H7 (cell line): ENCODE measurements at regions not wholly inside any gene's neighbourhood (a gene's known extent, or its start where the extent isn't known, plus 50 kb on each side); places are given as distances from the start of the nearest gene placed in this dataset.

Experiments
- DNase-seq: peaks from one replicate; pipeline ENCODE4 v3.0.0; 2012
- H3K27me3 ChIP-seq: 2 replicates; pipeline ENCODE4 v1.6.0; 2011; ENCODE audit warnings: mild to moderate bottlenecking, low read length; ENCODE audit not compliant: control insufficient read depth, insufficient read depth
- H3K36me3 ChIP-seq: replicated peaks from 2 replicates; pipeline ENCODE4 v1.5.1; 2011; ENCODE audit warnings: low read length; ENCODE audit not compliant: control insufficient read depth, insufficient read depth
- H3K4me3 ChIP-seq: 2 replicates; pipeline ENCODE4 v1.5.1; 2011; ENCODE audit warnings: low read depth, mild to moderate bottlenecking, control low read depth, low read length, moderate library complexity; ENCODE audit not compliant: insufficient read depth

DNA sequence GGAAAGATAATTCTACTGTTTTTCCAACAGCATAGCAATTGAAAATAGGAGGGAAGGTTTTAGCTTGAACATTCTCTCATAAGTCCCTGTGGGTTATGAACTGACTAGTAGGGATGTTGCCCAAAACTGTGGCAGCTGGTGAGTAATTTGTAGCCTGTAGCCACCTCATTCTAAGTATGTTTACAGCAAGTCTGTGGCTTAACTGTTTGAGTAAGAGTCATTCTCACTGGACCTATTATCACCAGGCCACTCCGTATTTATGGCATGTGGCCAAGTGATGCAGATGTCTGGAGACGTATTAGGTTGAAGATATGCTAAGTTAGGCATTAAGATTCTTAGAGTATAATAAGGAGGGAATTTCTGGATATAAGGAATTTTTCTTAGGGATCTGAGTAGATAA, 458.3 kb downstream of the ETNK1 start:
- H3K36me3 ChIP-seq = no peaks in the 10 kb centered on the region
- H3K27me3 ChIP-seq = no peaks in the 10 kb centered on the region
- DNase-seq = no peak
- no peak overlapping the region for H3K4me3 ChIP-seq

DNA sequence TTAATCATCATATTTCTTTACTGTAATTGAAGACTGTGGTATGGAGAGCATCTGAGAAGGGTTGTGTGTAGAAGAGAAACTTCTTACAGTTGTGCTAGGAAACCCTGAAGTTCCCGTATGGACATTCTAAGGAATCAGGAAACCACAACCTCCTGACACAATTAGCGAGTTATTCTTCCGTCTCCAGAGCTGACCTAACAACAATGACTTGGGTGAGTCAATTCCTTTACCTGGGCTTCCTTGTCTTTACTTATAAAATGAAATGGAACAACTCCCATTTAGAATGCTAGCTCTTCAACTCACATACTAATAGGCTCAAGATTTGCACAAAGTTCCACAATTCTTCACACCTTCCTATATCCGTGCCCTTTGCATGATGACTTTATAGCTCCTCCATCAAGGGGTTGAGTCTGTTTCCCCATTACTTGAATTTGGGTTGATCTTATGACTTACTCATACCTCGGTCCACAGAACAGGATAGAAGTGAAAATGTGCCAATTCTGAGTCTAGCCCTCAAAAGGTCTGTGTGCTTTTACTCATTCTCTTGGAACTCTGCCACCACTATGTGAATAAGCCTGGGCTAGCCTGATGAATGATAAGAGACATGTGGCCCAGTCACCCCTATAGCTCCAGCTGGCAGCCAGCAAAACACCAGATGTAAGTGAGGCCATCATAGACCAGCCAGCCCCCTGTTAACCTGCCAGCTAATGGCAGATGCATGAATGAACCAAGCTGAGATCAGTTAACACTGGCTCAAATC, 459.4 kb downstream of the ETNK1 start:
- Histone ChIP-seq H3K27me3 (no peaks in the 10 kb centered on the region), H3K4me3 (no peak overlapping the region), H3K36me3 (no peaks in the 10 kb centered on the region)
- no peak for DNase-seq

DNA sequence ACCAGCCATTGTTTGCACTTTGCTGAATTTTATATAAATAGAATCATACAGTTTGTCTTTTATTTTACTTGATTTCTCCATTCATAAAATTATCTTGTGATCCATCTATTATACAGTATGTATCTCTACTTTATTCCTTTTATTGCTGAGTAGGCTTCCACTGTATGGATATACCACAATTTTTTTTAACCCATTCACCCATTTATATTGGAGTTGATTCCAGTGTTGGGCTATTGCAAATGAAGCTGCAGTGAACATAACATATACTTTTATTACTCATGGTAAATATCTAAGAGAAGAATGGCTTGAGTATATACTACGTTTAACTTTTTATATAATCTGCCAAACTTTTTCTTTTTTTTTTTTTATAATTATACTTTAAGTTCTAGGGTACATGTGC, 463.6 kb downstream of the ETNK1 start:
- H3K27me3 ChIP-seq = no peaks in the 10 kb centered on the region
- no peak for DNase-seq
- no peaks in the 10 kb centered on the region for H3K36me3 ChIP-seq
- H3K4me3 ChIP-seq = no peak overlapping the region

DNA sequence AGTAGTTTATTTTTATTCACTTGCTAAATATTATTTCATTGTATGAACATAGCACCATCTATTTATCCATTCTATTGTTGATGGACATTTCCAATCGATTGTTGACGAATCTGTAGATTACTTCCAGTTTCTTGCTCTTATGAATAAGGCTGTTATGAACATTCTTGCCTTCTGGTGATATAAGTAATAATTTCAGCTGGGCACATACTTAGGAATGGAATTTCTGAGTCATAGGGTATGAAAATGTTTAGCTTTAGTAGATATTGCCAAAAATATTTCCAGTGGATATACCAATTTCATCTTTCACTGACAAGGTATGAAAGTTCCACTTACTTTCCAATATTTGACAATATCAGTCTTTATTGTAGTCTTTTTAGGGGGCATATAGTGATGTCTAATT, 468.5 kb downstream of the ETNK1 start:
- Histone ChIP-seq H3K4me3 (no peak overlapping the region), H3K36me3 (no peaks in the 10 kb centered on the region), H3K27me3 (no peaks in the 10 kb centered on the region)
- no peak for DNase-seq

DNA sequence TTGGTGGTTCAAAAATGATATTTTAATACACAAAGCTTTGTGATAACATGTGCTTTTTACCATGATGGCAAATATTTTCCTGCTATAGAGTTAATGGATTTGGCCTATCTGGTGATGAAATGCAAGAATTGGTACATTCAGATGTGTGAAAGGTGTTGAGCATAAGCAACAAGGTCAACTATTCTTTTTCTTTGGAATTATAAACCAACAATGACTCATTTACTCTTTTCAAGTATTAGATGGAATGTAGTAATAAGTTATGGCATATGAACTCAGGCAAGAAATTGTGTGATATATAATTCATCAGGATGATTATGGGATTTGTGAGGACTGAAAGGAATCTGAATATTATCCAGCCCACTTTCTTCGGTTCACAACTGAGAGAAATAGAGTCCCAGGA, 471.4 kb downstream of the ETNK1 start:
- H3K27me3 ChIP-seq = no peaks in the 10 kb centered on the region
- H3K36me3 ChIP-seq = no peaks in the 10 kb centered on the region
- no peak for DNase-seq
- H3K4me3 ChIP-seq = no peak overlapping the region

DNA sequence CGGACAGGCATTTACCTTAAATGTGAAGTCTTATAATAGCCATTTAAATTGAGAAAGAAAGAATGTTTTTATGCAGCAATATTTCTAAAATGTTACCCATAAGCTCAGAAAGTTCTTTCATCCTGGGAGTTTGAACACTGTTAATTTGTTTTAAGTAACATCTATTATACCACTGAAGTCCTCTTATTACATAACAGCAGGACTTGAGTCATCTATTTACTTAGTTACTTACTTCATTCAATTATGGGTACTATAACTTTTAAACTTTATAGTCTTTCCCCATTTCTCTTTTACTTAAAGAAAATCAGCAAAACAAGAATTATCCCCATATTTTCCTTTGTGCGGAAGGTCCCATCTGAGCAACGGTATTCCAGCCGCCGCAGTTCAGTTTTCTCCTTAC, 473.1 kb downstream of the ETNK1 start:
- Histone ChIP-seq H3K36me3 (no peaks in the 10 kb centered on the region), H3K4me3 (no peak overlapping the region), H3K27me3 (no peaks in the 10 kb centered on the region)
- DNase-seq = no peak

DNA sequence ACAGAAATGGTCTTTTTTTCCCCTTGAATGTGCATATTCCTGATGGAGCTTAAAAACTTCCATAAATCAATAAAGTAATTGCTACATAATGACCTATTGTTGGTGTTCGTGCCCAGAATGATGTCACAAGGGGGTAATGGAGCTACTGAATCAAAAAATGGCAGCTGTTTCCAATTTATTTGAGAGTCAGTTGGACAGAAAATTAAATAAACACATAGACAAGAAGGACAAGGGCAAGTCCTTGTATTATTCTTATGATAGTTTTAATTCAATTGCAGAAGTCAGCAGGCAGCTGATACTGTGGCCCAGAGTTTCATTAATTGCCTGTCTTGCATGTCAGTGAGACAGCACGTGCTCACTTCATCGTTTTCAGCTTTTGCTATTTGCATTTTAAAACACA, 473.5 kb downstream of the ETNK1 start:
- no peak for DNase-seq
- Histone ChIP-seq H3K4me3 (no peak overlapping the region), H3K36me3 (no peaks in the 10 kb centered on the region), H3K27me3 (no peaks in the 10 kb centered on the region)

DNA sequence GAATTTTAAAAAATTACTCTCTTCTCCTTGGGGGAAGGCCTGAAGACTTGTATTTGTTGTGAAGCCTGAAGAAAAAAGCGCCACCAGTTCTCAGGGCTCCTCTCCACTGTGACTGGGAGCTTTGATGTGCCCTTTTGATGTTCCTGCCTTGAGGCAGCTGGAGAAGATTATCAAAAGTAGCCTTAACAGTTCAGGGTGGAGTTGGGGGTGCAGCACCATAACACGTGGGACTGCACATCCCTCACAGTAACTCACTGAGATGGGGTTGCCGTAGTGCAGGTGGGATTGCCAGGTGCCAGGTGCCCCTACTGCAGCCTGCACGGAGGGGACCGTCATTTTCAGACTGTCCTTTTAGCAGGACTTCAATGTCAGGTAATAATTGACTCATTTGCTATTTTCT, 474.1 kb downstream of the ETNK1 start:
- no peak for DNase-seq
- H3K27me3 ChIP-seq = no peaks in the 10 kb centered on the region
- H3K4me3 ChIP-seq = no peak overlapping the region
- H3K36me3 ChIP-seq = no peaks in the 10 kb centered on the region

DNA sequence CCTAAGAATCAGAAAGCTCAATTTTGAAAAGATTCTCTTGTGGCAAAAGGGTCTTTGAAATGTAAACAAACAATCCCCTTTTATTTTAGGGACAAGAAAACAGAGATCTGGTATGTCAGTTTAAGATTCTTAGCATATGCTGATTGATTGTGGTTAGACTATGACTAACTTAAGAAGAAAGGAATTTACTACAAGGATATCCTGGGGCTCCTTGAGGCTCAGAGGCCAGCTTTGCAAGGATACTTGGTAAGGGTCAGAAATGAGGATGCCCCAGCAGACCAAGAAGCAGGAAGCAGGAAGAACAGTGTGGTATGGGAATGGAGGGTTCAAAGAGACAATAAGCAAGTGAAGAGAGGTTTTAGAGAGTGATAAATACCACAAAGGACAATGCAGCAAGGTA, 474.6 kb downstream of the ETNK1 start:
- no peak for DNase-seq
- H3K36me3 ChIP-seq = no peaks in the 10 kb centered on the region
- H3K4me3 ChIP-seq = no peak overlapping the region
- no peaks in the 10 kb centered on the region for H3K27me3 ChIP-seq

DNA sequence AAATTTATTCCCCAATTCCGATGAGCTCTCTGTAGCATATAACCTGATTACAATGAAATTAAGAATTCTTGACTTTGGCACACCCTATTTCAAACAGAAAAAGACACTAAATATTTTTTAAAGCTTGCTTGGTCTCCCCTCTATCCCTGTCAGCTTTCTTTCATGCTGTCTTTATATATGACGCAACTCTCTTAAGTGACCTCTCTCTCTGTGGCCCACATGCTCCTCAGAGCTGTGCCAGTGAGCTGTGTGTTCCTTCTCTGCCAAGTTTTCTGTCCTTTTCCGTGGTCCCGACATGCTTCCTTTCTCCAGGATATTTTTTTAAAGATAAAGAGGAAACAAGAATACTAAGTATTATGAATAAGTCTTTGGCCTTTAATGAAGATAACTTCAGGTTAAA, 484.0 kb downstream of the ETNK1 start:
- Histone ChIP-seq H3K27me3 (no peaks in the 10 kb centered on the region), H3K36me3 (no peaks in the 10 kb centered on the region), H3K4me3 (no peak overlapping the region)
- DNase-seq = no peak

DNA sequence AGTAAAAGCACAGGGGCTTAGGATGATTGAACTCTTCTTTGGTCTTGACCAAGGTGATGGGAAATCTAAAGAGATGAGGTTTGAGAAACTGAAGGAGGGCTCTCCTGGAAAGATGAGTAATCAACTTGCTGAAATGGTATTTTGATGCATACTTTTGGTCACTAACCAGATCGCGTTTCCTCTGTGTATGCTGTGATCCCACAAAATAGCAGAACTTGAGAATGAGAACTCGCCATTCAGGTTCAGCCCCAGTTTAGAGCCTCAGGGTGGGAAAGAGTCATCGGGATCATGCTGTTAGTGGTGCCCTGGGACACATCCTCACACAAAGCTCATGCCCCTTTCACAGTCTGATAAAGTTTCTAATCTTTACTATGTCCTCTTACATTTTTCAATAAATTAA, 488.8 kb downstream of the ETNK1 start:
- H3K4me3 ChIP-seq = no peak overlapping the region
- DNase-seq = no peak
- no peaks in the 10 kb centered on the region for H3K36me3 ChIP-seq
- no peaks in the 10 kb centered on the region for H3K27me3 ChIP-seq

DNA sequence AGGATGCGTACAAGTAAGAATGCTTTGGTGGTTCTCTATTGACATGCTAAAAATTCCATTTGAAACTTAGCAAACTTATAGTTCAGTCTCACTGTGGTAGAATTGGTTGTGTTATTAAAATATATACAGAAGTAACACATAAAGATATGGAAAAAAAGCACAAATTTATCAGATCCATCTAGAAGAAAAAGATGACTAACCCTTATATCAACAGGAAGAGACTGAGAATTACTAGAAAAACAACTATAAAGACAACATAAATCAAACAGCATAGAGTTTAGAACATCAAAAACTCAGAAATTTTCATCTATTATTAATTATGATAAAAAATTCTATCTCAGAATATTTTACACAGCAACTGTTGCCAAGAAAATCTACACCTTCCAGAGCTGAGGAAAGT, 491.0 kb downstream of the ETNK1 start:
- Histone ChIP-seq H3K36me3 (no peaks in the 10 kb centered on the region), H3K27me3 (no peaks in the 10 kb centered on the region)
- DNase-seq = no peak

DNA sequence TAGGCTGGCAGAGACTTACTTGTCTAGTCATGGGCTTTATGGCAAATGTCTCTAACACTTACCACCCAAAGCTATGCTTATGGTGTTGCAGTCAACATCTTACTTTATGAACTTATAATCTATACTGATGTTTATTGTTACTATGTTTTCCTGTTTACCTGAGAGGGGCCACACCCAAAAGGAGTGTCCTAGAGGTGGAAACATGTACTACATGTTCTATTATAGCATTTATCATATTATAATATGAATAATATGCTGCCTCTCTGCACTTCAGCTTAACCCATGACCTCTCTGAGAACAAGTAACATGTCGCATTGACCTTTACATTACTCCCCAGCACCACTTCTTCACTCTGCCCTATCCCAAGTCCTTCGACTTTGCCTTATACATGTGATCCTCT, 501.8 kb downstream of the ETNK1 start:
- no peaks in the 10 kb centered on the region for H3K27me3 ChIP-seq
- no peak overlapping the region for H3K4me3 ChIP-seq
- no peaks in the 10 kb centered on the region for H3K36me3 ChIP-seq
- no peak for DNase-seq

More for the DNA sequence above, 491.0 kb downstream of the ETNK1 start:
- H3K4me3 ChIP-seq = no peak overlapping the region

DNA sequence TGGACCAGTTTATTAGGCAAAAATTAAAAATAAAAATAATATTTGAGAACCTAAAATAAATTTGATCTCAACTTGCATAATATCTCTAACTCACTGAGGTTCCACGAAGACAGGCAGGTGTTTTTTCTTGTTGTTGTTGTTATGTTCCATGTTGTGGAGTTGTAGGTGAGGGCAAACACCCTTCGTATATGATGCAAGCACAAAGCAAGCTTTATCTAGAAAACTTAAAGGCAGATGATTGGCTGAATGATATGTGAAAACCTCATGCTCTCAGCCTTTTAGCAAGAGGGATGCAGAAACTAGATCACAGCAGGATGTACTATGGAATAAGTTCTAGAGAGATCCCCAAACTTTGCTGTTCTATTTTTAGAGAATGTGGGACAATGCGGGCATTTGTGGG, 502.7 kb downstream of the ETNK1 start:
- Histone ChIP-seq H3K27me3 (no peaks in the 10 kb centered on the region), H3K36me3 (no peaks in the 10 kb centered on the region), H3K4me3 (no peak overlapping the region)
- no peak for DNase-seq

DNA sequence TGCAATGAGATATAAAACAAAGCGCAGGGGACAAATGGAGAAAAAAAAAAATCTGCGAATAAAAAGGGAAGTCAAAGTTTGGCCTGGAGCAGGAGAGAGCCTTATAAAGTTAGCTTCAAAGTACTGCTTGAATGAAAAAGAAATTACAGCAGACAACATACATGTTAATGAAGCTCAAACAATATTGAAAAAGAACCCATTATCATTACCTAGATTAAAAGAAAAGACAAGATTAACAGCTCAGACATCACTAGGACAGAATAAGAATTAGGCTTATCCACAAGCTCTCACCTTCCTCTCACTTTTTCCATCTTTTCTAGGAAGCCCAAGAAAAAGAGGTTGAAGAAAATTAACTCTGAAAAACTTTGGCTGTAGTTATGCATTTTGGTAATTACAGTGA, 503.5 kb downstream of the ETNK1 start:
- H3K4me3 ChIP-seq = no peak overlapping the region
- H3K36me3 ChIP-seq = no peaks in the 10 kb centered on the region
- H3K27me3 ChIP-seq = no peaks in the 10 kb centered on the region
- DNase-seq = no peak

DNA sequence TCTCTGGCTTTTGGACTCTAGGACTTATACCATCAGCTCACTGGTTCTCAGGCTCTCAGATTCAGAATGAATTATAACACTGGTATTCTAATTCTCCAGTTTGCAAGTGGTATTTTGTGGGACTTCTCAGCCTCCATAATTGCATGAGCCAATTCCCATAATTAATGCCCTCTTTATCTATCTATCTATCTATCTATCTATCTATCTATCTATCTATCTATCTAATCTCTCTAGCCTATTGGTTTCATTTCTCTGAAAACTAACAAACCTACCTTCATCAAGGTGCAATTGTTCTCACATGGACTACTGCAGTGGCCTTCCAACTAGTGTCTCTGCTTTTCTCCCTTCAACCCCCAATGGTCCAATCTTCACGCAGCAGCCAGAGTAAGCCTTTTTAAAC, 507.4 kb downstream of the ETNK1 start:
- Histone ChIP-seq H3K27me3 (no peaks in the 10 kb centered on the region), H3K4me3 (no peak overlapping the region), H3K36me3 (no peaks in the 10 kb centered on the region)
- no peak for DNase-seq
